PC-3 (cell line): ENCODE measurements at regions not wholly inside any gene's neighbourhood (a gene's known extent, or its start where the extent isn't known, plus 50 kb on each side); places are given as distances from the start of the nearest gene placed in this dataset.

ENCODE experiments used
- ATAC-seq: fragments of 200-7000 bp; cut with Tn5 transposase; 2 replicates; pipeline ENCODE4 v1.9.1; 2020; ENCODE audit warnings: mild to moderate bottlenecking, moderate library complexity
- BruUV-seq: library from RNA; stranded (reverse); fragments of 400-500 nt; replicated peaks from 2 replicates; lab custom pipeline; 2021; lab: Mats Ljungman, UMichigan
- CTCF ChIA-PET: fragments of 300-600 bp; sonication (Branson Sonifier 250); formaldehyde crosslinking; loops from one replicate; lab custom pipeline; 2022; ENCODE audit warnings: antibody characterized with exemption; lab: Charles Lee
- POLR2A ChIA-PET: fragments of 300-600 bp; sonication (Branson Sonifier 250); formaldehyde crosslinking; loops from one replicate; lab custom pipeline; 2022; ENCODE audit warnings: antibody characterized with exemption; ENCODE audit not compliant: unreplicated experiment; lab: Charles Lee
- DNase-seq: peaks from one replicate; pipeline ENCODE4 v3.0.0-alpha.2; 2015
- H2AFZ ChIP-seq: fragments of 300-600 bp; sonication (generic); 2 replicates; pipeline ENCODE4 v1.6.0; 2016; ENCODE audit warnings: antibody characterized with exemption, low read length
- H3F3A ChIP-seq: fragments of 300-600 bp; sonication (generic); one replicate; pipeline ENCODE4 v1.6.0; 2017; ENCODE audit warnings: antibody characterized with exemption, low read length, control low read depth, mild to moderate bottlenecking; ENCODE audit not compliant: unreplicated experiment
- H3K27ac ChIP-seq: fragments of 300-600 bp; sonication (generic); 2 replicates; pipeline ENCODE4 v1.5.1; 2016; ENCODE audit warnings: mild to moderate bottlenecking, low read length
- H3K27me3 ChIP-seq: fragments of 300-600 bp; sonication (generic); 2 replicates; pipeline ENCODE4 v1.6.1; 2016; ENCODE audit warnings: low read length, mixed read lengths
- H3K36me3 ChIP-seq: fragments of 300-600 bp; sonication (generic); 2 replicates; pipeline ENCODE4 v1.6.1; 2016; ENCODE audit warnings: low read depth, mixed run types, low read length, mixed read lengths
- H3K4me1 ChIP-seq: fragments of 300-600 bp; sonication (generic); 2 replicates; pipeline ENCODE4 v1.5.1; 2016; ENCODE audit warnings: low read length; ENCODE audit not compliant: insufficient read depth
- H3K4me2 ChIP-seq: fragments of 300-600 bp; sonication (generic); 2 replicates; pipeline ENCODE4 v1.6.0; 2016; ENCODE audit warnings: low read length
- H3K4me3 ChIP-seq: fragments of 300-600 bp; sonication (generic); 2 replicates; pipeline ENCODE4 v1.5.1; 2016; ENCODE audit warnings: mild to moderate bottlenecking, low read length, mixed read lengths
- H3K79me2 ChIP-seq: fragments of 300-600 bp; sonication (generic); 2 replicates; pipeline ENCODE4 v1.6.1; 2017; ENCODE audit warnings: low read length, mixed read lengths
- H3K9ac ChIP-seq: fragments of 300-600 bp; sonication (generic); 2 replicates; pipeline ENCODE4 v1.6.0; 2016; ENCODE audit warnings: mild to moderate bottlenecking, low read length
- H3K9me2 ChIP-seq: fragments of 300-600 bp; sonication (generic); replicated peaks from 2 replicates; pipeline ENCODE4 v1.6.1; 2016; ENCODE audit warnings: mixed run types, low read length, mixed read lengths
- H3K9me3 ChIP-seq: fragments of 300-600 bp; sonication (generic); 2 replicates; pipeline ENCODE4 v1.6.1; 2016; ENCODE audit warnings: low read length, mixed read lengths
- H4K20me1 ChIP-seq: fragments of 300-600 bp; sonication (generic); 2 replicates; pipeline ENCODE4 v1.6.1; 2016; ENCODE audit warnings: low read length, mixed read lengths
- CTCF ChIP-seq: fragments of 300-600 bp; sonication (generic); conservative IDR thresholded peaks from 2 replicates; pipeline ENCODE4 v1.5.1; 2017; ENCODE audit warnings: antibody characterized with exemption, low read depth, mild to moderate bottlenecking, low read length
- EZH2 ChIP-seq: fragments of 300-600 bp; sonication (generic); IDR thresholded peaks from one replicate; pipeline ENCODE4 v1.6.1; 2017; ENCODE audit warnings: antibody characterized with exemption, mild to moderate bottlenecking, low read length; ENCODE audit not compliant: unreplicated experiment
- EZH2phosphoT487 ChIP-seq: fragments of 300-600 bp; sonication (generic); IDR thresholded peaks from 2 replicates; pipeline ENCODE4 v1.6.1; 2018; ENCODE audit warnings: mild to moderate bottlenecking, antibody characterized with exemption, low read length, borderline replicate concordance
- intact Hi-C: fragments of 100-400 bp; cut with micrococcal nuclease; formaldehyde crosslinking; loops from 2 replicates; pipeline ENCODE4 v1.9.0; 2023

- H3F3A ChIP-seq = no peaks in the 10 kb centered on the region
- H3K79me2 ChIP-seq = no peaks in the 10 kb centered on the region
- no peak overlapping the region for H3K4me2 ChIP-seq
- no TSS peak for BruUV-seq
- H3K27ac ChIP-seq = no peak overlapping the region
- POLR2A ChIA-PET = no interaction called here
- no peak overlapping the region for H2AFZ ChIP-seq
- no peaks in the 10 kb centered on the region for H4K20me1 ChIP-seq
- no peak overlapping the region for H3K4me3 ChIP-seq
- no peaks in the 10 kb centered on the region for H3K4me1 ChIP-seq
- H3K9me2 ChIP-seq = no peaks in the 10 kb centered on the region
- TF ChIP-seq EZH2 (no peak), CTCF (no peak), EZH2phosphoT487 (no peak)
- intact Hi-C loops = no loop called here
- H3K9ac ChIP-seq = no peak overlapping the region
- H3K9me3 ChIP-seq = no peaks in the 10 kb centered on the region
- H3K27me3 ChIP-seq = peaks cover 10% of the 10 kb centered on the region; the same call in 1 of the 2 replicates
- CTCF ChIA-PET = no interaction called here
- ATAC-seq = no peak
- no peak for DNase-seq
- H3K36me3 ChIP-seq = no peaks in the 10 kb centered on the region
Observed at GRCh38 chr2:238714038-238714528, 133.8 kb upstream of the TWIST2 start.

GRCh38 chr2:238716171-238716570 is 131.7 kb upstream of the TWIST2 start:
- DNase-seq (no peak), ATAC-seq (no peak)
- Histone ChIP-seq H3K4me1 (no peaks in the 10 kb centered on the region), H3K4me2 (no peak overlapping the region), H3K79me2 (no peaks in the 10 kb centered on the region), H3K27ac (no peak overlapping the region), H3K27me3 (no peaks in the 10 kb centered on the region), H3K4me3 (no peak overlapping the region), H3K9ac (no peak overlapping the region), H3F3A (no peaks in the 10 kb centered on the region), H4K20me1 (no peaks in the 10 kb centered on the region), H3K9me2 (no peaks in the 10 kb centered on the region), H3K36me3 (no peaks in the 10 kb centered on the region), H3K9me3 (no peaks in the 10 kb centered on the region), H2AFZ (no peak overlapping the region)
- CTCF ChIA-PET = no interaction called here
- TF ChIP-seq EZH2phosphoT487 = no peak
- TF ChIP-seq EZH2 = no peak
- TF ChIP-seq CTCF = no peak
- POLR2A ChIA-PET = no interaction called here
- no TSS peak for BruUV-seq
- intact Hi-C loops = no loop called here

- no peak overlapping the region for H3K9ac ChIP-seq
- ATAC-seq = no peak
- no peak overlapping the region for H3K4me3 ChIP-seq
- no peaks in the 10 kb centered on the region for H3K9me3 ChIP-seq
- DNase-seq = no peak
- TF ChIP-seq EZH2phosphoT487 (no peak), CTCF (no peak), EZH2 (no peak)
- ChIA-PET POLR2A (no interaction called here), CTCF (no interaction called here)
- no peaks in the 10 kb centered on the region for H4K20me1 ChIP-seq
- H3K4me1 ChIP-seq = no peaks in the 10 kb centered on the region
- H3K36me3 ChIP-seq = no peaks in the 10 kb centered on the region
- H2AFZ ChIP-seq = no peak overlapping the region
- no peak overlapping the region for H3K27ac ChIP-seq
- H3K9me2 ChIP-seq = no peaks in the 10 kb centered on the region
- H3K27me3 ChIP-seq = no peaks in the 10 kb centered on the region
- H3K79me2 ChIP-seq = no peaks in the 10 kb centered on the region
- H3K4me2 ChIP-seq = no peak overlapping the region
- H3F3A ChIP-seq = no peaks in the 10 kb centered on the region
- BruUV-seq = no TSS peak
- intact Hi-C loops = no loop called here
Observed at GRCh38 chr2:238716585-238716984, 131.3 kb upstream of the TWIST2 start.
